WI38 (cell line): ENCODE measurements at regions not wholly inside any gene's neighbourhood (a gene's known extent, or its start where the extent isn't known, plus 50 kb on each side); places are given as distances from the start of the nearest gene placed in this dataset.
"Not testable (repeated sequence)": the region's sequence is repeated elsewhere in the genome, so short reads cannot be mapped to it uniquely, and the experiment has no call there.

Source experiments
- H3K4me3 ChIP-seq: 2 replicates; pipeline ENCODE4 v1.5.1; 2011; ENCODE audit warnings: low read depth, mild to moderate bottlenecking, control low read depth, low read length
- TF ChIP-seq, protein P1 (sequence below): IDR thresholded peaks from 2 replicates; pipeline ENCODE4 v1.5.1; 2012; ENCODE audit warnings: low read depth, mild to moderate bottlenecking, control low read depth, low read length

DNA sequence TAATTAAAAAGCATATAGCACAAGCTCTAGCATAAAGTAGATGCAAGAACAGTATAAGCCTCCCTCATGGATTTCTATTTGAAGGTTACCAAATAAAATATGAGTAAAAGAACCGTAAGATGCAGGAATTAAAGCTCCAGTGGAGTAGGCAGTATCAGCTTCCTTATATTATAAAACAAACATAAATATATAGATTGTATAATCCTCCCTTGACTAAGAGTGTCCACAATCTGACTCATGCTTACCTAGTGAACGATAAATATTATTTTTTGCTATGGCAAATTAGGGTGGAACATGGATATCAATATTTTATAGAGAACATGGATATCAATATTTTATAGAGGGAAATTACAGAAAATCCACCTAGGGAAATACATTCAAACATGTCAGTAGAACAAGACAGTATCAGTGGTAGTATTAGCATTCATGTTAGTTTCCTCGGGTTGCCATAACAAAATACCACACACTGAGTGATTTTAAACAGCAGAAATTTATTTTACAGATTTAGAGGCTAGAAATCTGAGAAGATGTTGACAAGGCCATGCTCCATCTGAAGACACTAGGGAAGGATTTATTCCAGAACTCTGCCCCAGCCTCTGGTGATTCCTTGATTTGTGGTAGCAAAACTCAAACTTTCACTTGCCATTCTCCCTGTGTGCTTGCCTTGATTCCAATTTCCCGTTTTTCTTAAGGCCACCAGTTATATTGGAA is 1521.3 kb downstream of the SI start:
- no peak overlapping the region for H3K4me3 ChIP-seq
- TF ChIP-seq, protein P1, sequence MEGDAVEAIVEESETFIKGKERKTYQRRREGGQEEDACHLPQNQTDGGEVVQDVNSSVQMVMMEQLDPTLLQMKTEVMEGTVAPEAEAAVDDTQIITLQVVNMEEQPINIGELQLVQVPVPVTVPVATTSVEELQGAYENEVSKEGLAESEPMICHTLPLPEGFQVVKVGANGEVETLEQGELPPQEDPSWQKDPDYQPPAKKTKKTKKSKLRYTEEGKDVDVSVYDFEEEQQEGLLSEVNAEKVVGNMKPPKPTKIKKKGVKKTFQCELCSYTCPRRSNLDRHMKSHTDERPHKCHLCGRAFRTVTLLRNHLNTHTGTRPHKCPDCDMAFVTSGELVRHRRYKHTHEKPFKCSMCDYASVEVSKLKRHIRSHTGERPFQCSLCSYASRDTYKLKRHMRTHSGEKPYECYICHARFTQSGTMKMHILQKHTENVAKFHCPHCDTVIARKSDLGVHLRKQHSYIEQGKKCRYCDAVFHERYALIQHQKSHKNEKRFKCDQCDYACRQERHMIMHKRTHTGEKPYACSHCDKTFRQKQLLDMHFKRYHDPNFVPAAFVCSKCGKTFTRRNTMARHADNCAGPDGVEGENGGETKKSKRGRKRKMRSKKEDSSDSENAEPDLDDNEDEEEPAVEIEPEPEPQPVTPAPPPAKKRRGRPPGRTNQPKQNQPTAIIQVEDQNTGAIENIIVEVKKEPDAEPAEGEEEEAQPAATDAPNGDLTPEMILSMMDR: no peak

DNA sequence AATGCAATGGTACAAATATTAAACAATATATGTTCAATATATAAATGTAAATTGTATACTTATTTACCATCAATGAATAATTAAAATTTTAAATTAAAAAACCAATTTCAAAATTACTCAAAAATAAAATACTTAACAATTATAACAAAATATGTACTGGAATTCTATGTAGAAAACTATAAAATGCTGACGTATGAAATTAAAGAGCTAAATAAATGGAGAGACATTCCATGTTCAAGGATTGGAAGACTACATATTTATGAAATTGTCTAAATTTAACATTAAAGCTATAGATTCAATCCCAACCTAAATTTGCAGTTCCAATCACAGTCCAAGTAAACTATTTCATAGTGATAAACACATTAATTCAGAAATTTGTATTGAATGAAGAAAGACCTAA is 1522.4 kb downstream of the SI start:
- no peak overlapping the region for H3K4me3 ChIP-seq
- TF ChIP-seq, protein P1: no peak

DNA sequence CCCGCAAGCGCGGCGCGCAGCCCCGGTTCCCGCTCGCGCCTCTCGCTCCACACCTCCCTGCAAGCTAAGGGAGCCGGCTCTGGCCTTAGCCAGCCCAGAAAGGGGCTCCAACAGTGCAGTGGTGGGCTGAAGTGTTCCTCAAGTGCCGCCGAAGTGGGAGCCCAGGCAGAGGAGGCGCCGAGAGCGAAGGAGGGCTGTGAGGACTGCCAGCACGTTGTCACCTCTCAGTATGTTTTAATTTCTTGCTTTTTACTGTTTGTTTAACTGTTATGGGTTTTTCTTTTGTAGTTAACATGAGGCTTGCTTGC is 1525.7 kb downstream of the SI start:
- no peak overlapping the region for H3K4me3 ChIP-seq
- TF ChIP-seq, protein P1: no peak

DNA sequence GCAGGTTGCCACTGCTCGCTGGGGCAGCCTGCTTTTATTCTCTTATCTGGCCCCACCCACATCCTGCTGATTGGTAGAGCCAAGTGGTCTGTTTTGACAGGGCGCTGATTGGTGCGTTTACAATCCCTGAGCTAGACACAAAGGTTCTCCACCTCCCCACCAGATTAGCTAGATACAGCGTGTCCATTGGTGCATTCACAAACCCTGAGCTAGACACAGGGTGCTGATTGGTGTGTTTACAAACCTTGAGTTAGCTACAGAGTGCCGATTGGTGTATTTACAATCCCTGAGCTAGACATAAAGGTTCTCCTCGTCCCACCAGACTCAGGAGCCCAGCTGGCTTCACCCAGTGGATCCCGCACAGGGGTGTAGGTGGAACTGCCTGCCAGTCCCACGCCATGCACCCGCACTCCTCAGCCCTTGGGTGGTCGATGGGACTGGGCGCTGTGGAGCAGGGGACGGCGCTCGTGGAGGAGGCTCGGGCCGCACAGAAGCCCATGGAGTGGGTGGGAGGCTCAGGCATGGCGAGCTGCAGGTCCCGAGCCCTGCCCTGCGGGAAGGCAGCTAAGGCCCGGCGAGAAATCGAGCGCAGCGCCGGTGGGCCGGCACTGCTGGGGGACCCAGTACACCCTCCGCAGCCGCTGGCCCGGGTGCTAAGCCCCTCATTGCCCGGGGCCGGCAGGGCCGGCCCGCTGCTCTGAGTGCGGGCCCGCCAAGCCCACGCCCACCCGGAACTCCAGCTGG is 1526.2 kb downstream of the SI start:
- H3K4me3 ChIP-seq: not testable (repeated sequence)

DNA sequence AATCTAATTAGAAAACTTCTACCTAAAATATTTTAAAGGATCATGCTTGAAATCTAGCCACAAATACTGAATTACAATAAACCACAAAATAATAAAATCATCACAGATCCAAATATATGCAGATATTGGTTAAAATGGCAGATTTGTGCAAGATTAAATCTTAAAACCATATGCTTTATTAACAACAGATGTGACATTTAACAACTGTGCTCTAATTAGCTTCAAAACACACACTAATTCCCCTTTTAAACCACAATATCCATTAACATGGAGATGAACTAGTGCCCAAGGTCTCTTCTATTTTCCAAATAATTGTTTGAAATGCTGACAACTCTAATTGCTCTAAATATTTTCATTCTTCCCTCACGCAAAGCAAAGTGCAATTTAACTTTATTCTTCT is 1530.3 kb downstream of the SI start:
- TF ChIP-seq, protein P1: no peak

DNA sequence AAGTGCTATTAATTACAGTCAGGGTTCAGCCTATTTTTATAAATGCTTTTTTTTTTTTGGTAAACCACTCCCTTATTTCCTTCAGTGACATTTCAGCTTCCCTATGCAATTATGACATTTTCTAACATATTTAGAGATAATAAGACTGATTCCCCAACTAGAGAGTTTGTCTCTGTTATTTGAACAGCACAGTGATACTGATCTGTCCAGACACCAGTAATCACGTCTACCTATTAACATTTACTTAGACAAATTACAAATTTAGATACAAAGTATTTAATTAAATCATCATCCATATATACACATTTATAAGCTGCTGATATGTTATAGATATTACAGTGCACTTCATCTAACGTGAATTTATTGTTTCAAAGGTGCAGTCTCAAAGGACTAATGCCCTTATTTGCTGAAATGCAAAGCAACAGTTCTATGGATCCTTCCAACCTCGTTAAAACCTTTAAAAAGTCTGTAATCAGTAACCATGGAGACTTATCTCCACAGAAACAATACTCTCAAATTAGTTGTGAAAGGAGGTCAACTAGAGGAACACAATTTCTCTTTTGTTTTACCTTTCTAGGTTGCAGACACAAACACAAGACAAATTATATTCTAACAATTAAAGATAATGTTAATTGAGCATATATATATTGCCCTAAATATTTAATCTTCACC is 1531.1 kb downstream of the SI start:
- TF ChIP-seq, protein P1: no peak
- no peak overlapping the region for H3K4me3 ChIP-seq

More for the DNA sequence above, 1530.3 kb downstream of the SI start:
- no peak overlapping the region for H3K4me3 ChIP-seq

DNA sequence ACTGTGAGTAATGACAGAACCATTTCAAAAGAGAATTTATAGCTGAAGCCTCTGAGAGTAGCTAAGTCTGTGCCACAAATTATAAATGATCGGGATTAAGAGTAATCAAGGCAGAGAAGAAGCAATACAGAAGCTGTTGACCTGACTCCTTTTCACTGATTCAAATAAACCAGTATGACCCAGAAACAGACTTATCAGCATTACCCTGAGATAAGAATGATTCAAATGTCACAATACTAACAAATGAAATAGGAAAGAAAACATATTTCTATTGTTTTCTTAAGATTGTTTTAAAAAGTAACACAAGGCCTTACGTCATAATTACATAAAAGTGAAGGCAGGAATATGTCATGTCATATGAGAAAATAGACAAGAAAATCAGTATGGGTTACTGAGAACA is 1534.6 kb downstream of the SI start:
- H3K4me3 ChIP-seq: no peak overlapping the region
- TF ChIP-seq, protein P1: no peak
